Mesodermal cell (in vitro differentiated cells): ENCODE measurements at regions not wholly inside any gene's neighbourhood (a gene's known extent, or its start where the extent isn't known, plus 50 kb on each side); places are given as distances from the start of the nearest gene placed in this dataset.

Experiments
- H3K27ac ChIP-seq: 2 replicates; pipeline ENCODE4 v1.7.0; 2013; ENCODE audit warnings: mild to moderate bottlenecking, low read depth, low read length, moderate library complexity; ENCODE audit not compliant: severe bottlenecking
- H3K36me3 ChIP-seq: 2 replicates; pipeline ENCODE4 v1.7.1; 2013; ENCODE audit warnings: mild to moderate bottlenecking, low read length, moderate library complexity; ENCODE audit not compliant: control insufficient read depth, insufficient read depth
- H3K4me1 ChIP-seq: one replicate; pipeline ENCODE4 v1.7.1; 2013; ENCODE audit warnings: mild to moderate bottlenecking, low read length; ENCODE audit not compliant: insufficient read depth, control insufficient read depth, poor library complexity, severe bottlenecking
- H3K4me3 ChIP-seq: 2 replicates; pipeline ENCODE4 v1.7.0; 2013; ENCODE audit warnings: low read length, control low read depth, mild to moderate bottlenecking; ENCODE audit not compliant: insufficient read depth, poor library complexity, severe bottlenecking; ENCODE audit errors: extremely low read depth
- H3K9me3 ChIP-seq: 2 replicates; pipeline ENCODE4 v1.7.1; 2013; ENCODE audit warnings: mild to moderate bottlenecking, low read length, moderate library complexity; ENCODE audit not compliant: control insufficient read depth
- WGBS, 2 experiments: methylation state at CpG; one replicate each; pipeline ENCODE4 v1.1.5; 2013; ENCODE audit warnings: missing lambda C conversion rate in 2 of 2; ENCODE audit not compliant: insufficient coverage in 2 of 2; 5-methylcytosine and 5-hydroxymethylcytosine counted together

GRCh38 chr16:24414534-24414933 lies 124.8 kb upstream of the RBBP6 start:
- Histone ChIP-seq H3K4me3 (no peak overlapping the region), H3K9me3 (peaks cover 7% of the 10 kb centered on the region), H3K36me3 (no peaks in the 10 kb centered on the region), H3K4me1 (peaks cover 6% of the 10 kb centered on the region), H3K27ac (no peak overlapping the region)
- WGBS, 2 experiments, result 93 to 100% methylated on average over 3 of the region's 3 CpGs

GRCh38 chr16:24418733-24419132 lies 120.6 kb upstream of the RBBP6 start:
- Histone ChIP-seq H3K4me3 (no peak overlapping the region), H3K27ac (no peak overlapping the region), H3K4me1 (peaks cover 9% of the 10 kb centered on the region), H3K9me3 (peaks cover 7% of the 10 kb centered on the region), H3K36me3 (no peaks in the 10 kb centered on the region)
- WGBS, 2 experiments, result 90% methylated on average over 2 to 3 of the region's 3 CpGs

- Histone ChIP-seq H3K36me3 (no peaks in the 10 kb centered on the region), H3K4me3 (no peak overlapping the region), H3K4me1 (peaks cover 9% of the 10 kb centered on the region), H3K27ac (no peak overlapping the region), H3K9me3 (no peaks in the 10 kb centered on the region)
- WGBS, 2 experiments, result 85% methylated on average over 2 to 3 of the region's 4 CpGs
Measured at GRCh38 chr16:24423312-24423711, 116.1 kb upstream of the RBBP6 start.

DNA sequence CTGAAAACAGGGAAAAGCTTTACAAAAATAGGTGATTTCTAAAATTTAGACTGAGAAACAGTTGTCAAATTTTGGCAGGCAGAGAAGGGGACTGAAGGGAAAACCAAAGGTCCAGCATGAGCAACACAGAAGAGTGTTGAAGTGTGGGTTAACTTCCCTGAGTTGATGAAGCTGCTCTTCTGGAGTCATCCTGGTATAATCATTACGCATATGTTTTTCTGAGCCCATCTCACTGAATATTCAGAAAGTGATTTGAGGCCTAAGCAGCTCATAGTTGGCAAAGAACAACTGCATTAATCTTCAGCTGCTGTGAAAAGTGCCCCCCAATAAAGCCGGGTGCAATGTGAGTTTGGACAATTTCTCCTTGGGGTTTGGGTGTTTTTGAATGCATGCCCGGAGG lies 115.0 kb upstream of the RBBP6 start:
- peaks cover 4% of the 10 kb centered on the region for H3K4me1 ChIP-seq
- no peaks in the 10 kb centered on the region for H3K36me3 ChIP-seq
- 83 to 100% methylated on average over 1 of the region's 3 CpGs for WGBS, 2 experiments
- H3K9me3 ChIP-seq, result no peaks in the 10 kb centered on the region
- no peak overlapping the region for H3K27ac ChIP-seq
- no peak overlapping the region for H3K4me3 ChIP-seq

GRCh38 chr16:24427840-24428239 lies 111.5 kb upstream of the RBBP6 start:
- whole genome bisulfite sequencing, 2 experiments, result no CpG with 5 or more reads among the region's 2 CpGs
- Histone ChIP-seq H3K4me3 (no peak overlapping the region), H3K9me3 (no peaks in the 10 kb centered on the region), H3K4me1 (peaks cover 6% of the 10 kb centered on the region), H3K27ac (no peak overlapping the region), H3K36me3 (no peaks in the 10 kb centered on the region)

DNA sequence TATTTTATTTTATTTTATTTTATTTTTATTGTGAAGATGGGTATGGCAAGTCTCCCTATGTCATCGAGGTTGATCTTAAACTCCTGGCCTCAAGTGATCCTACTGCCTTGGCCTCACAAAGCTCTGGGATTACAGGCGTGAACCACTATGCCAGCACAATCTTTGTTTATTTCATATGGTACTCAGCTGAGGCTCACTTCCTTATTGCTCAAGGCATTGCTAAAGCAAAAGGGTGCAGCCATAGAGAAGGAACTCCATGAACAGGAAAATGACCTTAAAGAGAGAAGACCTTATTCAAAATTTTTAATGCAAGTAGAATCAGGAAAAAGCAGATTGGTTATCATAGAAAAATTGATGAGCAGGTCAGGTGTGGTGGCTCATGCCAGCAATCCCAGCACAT lies 110.6 kb upstream of the RBBP6 start:
- no peak overlapping the region for H3K4me3 ChIP-seq
- no peaks in the 10 kb centered on the region for H3K9me3 ChIP-seq
- H3K27ac ChIP-seq, result no peak overlapping the region
- WGBS, 2 experiments, result 86 to 96% methylated on average over 2 of the region's 2 CpGs
- peaks cover 6% of the 10 kb centered on the region for H3K4me1 ChIP-seq
- H3K36me3 ChIP-seq, result no peaks in the 10 kb centered on the region

- Histone ChIP-seq H3K4me1 (peaks cover 6% of the 10 kb centered on the region), H3K36me3 (no peaks in the 10 kb centered on the region), H3K4me3 (no peak overlapping the region), H3K9me3 (no peaks in the 10 kb centered on the region), H3K27ac (no peak overlapping the region)
- 75 to 88% methylated on average over 5 of the region's 6 CpGs for WGBS, 2 experiments
Measured at GRCh38 chr16:24430954-24431760, 108.2 kb upstream of the RBBP6 start.

DNA sequence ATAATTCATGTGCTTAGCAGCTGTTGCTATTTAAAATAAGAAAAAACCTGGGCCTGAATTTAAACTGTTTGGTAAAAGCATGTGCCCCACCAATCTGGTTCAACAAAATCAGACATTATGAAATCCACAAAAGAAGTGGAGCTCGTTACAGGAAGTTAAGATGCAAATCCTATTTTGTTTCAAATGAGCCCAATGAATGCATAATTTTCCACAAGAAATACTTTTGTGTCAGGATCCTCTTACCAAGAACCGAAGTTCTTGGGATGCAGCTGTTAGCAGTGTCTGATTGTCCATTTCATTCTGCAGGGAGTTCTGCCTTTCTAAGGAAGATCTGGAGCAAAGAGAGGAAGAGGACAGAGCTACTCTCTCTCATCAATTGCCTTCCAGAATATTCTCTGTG lies 105.7 kb upstream of the RBBP6 start:
- Histone ChIP-seq H3K36me3 (no peaks in the 10 kb centered on the region), H3K4me1 (peaks cover 6% of the 10 kb centered on the region), H3K9me3 (no peaks in the 10 kb centered on the region), H3K27ac (no peak overlapping the region), H3K4me3 (no peak overlapping the region)
- WGBS, 2 experiments, result 70 to 83% methylated on average over 2 of the region's 2 CpGs

GRCh38 chr16:24440306-24440705 lies 99.1 kb upstream of the RBBP6 start:
- Histone ChIP-seq H3K4me3 (no peak overlapping the region), H3K36me3 (no peaks in the 10 kb centered on the region), H3K9me3 (no peaks in the 10 kb centered on the region), H3K27ac (no peak overlapping the region), H3K4me1 (no peaks in the 10 kb centered on the region)
- 93 to 96% methylated on average over 2 to 4 of the region's 6 CpGs for WGBS, 2 experiments

DNA sequence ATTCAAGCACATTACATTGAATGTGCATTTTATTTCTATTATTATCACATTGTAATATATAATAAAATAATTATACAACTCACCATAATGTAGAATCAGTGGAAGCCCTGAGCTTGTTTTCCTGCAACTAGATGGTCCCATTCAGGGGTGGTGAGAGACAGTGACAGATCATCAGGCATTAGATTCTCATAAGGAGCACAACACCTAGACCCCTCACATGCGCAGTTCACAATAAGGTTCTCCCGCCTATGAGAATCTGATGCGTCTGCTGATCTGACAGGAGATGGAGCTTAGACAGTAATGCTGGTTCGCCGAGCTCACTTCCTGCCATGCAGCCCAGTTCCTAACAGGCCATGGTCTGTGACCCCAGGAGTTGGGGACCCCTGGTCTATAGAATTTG lies 96.7 kb upstream of the RBBP6 start:
- Histone ChIP-seq H3K4me1 (no peaks in the 10 kb centered on the region), H3K4me3 (no peak overlapping the region), H3K9me3 (no peaks in the 10 kb centered on the region), H3K36me3 (no peaks in the 10 kb centered on the region), H3K27ac (no peak overlapping the region)
- 80 to 89% methylated on average over 5 of the region's 5 CpGs for WGBS, 2 experiments

- Histone ChIP-seq H3K9me3 (no peaks in the 10 kb centered on the region), H3K36me3 (no peaks in the 10 kb centered on the region), H3K4me1 (no peaks in the 10 kb centered on the region), H3K27ac (no peak overlapping the region), H3K4me3 (no peak overlapping the region)
- 87 to 92% methylated on average over 6 of the region's 8 CpGs for WGBS, 2 experiments
Measured at GRCh38 chr16:24445216-24445615, 94.2 kb upstream of the RBBP6 start.
